Thyroid gland (tissue), 4 donors: ENCODE measurements at regions not wholly inside any gene's neighbourhood (a gene's known extent, or its start where the extent isn't known, plus 50 kb on each side); places are given as distances from the start of the nearest gene placed in this dataset.

ENCODE experiments used
- CTCF ChIP-seq, 6 experiments: fragments of 200-600 bp in 3 of 6; fragments of 450-650 bp in 3 of 6; sonication (generic) in 3 of 6; IDR thresholded peaks; one replicate each; pipeline ENCODE4 v1.5.1; 2016 to 2019; ENCODE audit warnings: antibody characterized with exemption in 6 of 6, mild to moderate bottlenecking in 2 of 6, inconsistent platforms in 1 of 6, moderate library complexity in 1 of 6
- POLR2A ChIP-seq, 2 donors: fragments of 450-650 bp; IDR thresholded peaks; one replicate each; pipeline ENCODE4 v1.6.1; 2017; ENCODE audit warnings: antibody characterized with exemption in 2 of 2, mild to moderate bottlenecking in 2 of 2, moderate library complexity in 1 of 2

DNA sequence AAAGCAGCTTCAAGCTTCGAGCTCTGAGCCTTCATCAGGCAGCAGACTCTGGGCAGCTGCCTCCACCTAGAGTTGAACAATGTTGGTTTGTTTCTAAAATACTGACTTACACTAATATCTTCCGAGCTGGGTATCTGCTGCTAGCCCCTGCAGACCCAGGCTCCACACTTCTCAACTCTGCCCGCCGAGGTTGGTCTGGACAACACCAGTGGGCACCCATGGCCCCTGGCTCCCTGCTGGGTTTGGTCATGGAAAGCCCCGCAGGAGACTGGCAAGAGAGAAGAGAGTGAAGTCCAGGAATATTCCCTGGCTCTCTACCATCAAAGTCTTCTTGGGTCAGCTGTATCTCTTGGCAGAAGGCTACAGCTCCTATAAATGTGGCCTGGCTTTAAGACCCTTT lies 214.2 kb upstream of the TMEM132C start:
- TF ChIP-seq CTCF (IDR thresholded peaks at IDR 0.05) (no peak), POLR2A (IDR thresholded peaks at IDR 0.05) (no peak)
